Left colon (tissue), 2 donors: ENCODE measurements at regions not wholly inside any gene's neighbourhood (a gene's known extent, or its start where the extent isn't known, plus 50 kb on each side); places are given as distances from the start of the nearest gene placed in this dataset.

ENCODE experiments used
- ATAC-seq: fragments of 200-7000 bp; cut with Tn5 transposase; one replicate; pipeline ENCODE4 v1.9.1; 2020; ENCODE audit warnings: mild to moderate bottlenecking, moderate library complexity
- DNase-seq, 2 donors: peaks; one replicate each; pipeline ENCODE4 v3.0.0-alpha.2; 2020
- intact Hi-C, 2 donors: fragments of 100-400 bp; cut with DNase I in 1 of 2; cut with micrococcal nuclease in 1 of 2; formaldehyde crosslinking; loops; one replicate each; pipeline versions ENCODE4 v1.11.2 to v1.14.0; 2022; cut with DNase I, micrococcal nuclease
- donor health status: DM: no; HTN: no; CAD: no.
- donor health status: DM: yes; HTN: yes; CAD: no.

GRCh38 chr5:45017568-45017967, 208.8 kb downstream of the MRPS30 start:
- DNase-seq (no peak), ATAC-seq (no peak)
- intact Hi-C loops, result no loop called here

DNA sequence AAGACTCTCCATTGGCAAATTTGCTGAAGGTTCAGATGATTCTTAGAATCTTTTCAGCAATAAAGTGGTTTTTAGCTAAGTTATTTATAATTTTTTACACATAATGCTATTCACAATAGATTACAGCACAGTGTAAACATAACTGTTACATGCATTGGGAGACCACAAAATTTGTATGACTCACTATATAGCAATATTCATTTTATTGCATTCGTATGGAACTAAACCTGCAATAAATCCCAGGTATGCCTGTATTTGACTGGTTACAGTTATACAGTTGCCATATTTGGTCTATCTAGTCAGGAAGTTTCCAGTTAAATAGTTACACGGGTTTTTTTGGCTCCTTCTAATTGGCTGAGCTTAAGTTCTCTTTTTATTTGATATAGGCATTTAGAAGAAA, 220.8 kb downstream of the MRPS30 start:
- ATAC-seq (no peak), DNase-seq (no peak)
- intact Hi-C loops, result no loop called here

DNA sequence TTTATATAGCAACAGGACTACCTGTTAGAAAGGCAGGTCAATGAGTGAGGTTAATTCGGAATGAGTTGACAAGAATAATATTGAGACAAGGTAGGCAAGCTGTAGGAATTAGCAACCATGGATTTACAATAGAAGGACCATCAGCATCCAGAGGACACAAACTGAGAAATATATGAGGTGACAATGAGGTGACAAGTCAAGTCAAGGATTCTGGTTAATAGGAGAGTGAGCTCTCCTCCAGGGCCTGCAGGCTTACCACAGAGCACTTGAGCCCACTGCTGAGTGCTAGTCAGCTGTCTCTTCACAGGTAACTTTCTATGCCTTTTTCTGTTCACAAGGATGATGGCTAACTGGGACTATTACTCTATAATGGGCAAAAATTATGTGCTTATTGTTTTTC, 227.2 kb downstream of the MRPS30 start:
- ATAC-seq, result no peak
- DNase-seq, result no peak
- intact Hi-C loops, result no loop called here

GRCh38 chr5:45037927-45038326, 229.2 kb downstream of the MRPS30 start:
- DNase-seq, result no peak
- intact Hi-C loops, result no loop called here
- ATAC-seq, result no peak

- DNase-seq (no peak), ATAC-seq (peak; percentile 59)
- intact Hi-C loops, result no loop called here
Measured at GRCh38 chr5:45038366-45038987, 229.7 kb downstream of the MRPS30 start.

DNA sequence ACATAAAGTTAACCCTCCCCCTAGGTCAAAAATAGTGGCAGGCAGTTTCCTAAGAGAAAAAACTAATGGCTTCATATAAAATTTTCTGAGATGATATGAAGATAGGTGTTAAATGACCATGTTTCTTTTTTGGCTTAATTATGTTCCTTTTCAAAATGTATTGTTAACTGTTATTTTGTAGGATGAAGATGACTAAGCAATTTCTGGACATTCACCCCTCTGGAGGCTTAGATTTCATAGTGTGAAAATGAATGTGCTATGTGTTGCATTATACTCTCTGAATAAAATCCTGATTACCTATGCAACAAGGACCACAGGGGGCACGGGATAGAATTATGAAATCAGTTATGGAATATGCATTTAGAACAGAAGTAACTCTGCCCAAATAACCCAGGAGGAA, 233.5 kb downstream of the MRPS30 start:
- DNase-seq, result no peak
- ATAC-seq, result no peak
- intact Hi-C loops, result no loop called here

GRCh38 chr5:45057564-45057963, 248.8 kb downstream of the MRPS30 start:
- no peak for ATAC-seq
- intact Hi-C loops, result no loop called here
- no peak for DNase-seq

GRCh38 chr5:45060724-45061123, 252.0 kb downstream of the MRPS30 start:
- ATAC-seq (no peak), DNase-seq (no peak)
- intact Hi-C loops, result no loop called here

DNA sequence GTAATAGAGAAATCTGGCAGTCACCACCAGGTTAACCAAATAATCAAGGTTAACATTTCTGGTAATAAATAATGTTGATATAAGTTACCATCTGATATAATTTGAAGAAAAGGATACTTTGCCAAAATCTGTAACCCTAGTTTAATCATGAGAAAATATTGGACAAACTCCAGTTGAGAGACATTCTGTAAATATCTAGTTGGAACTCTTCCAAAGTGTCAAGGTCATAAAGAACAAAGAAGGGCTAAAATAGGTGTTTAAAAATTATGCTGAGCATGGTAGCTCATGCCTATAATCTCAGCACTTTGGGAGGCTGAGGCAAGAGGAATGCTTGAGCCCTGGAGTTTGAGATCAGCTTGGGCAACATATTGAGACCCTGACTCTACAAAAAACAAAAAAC, 253.3 kb downstream of the MRPS30 start:
- DNase-seq (no peak), ATAC-seq (no peak)
- intact Hi-C loops, result no loop called here

GRCh38 chr5:45081082-45081481, 272.3 kb downstream of the MRPS30 start:
- intact Hi-C loops, result no loop called here

GRCh38 chr5:45089870-45090269, 281.1 kb downstream of the MRPS30 start:
- DNase-seq (no peak), ATAC-seq (no peak)
- intact Hi-C loops, result no loop called here

More at GRCh38 chr5:45081082-45081481, 272.3 kb downstream of the MRPS30 start:
- DNase-seq (no peak), ATAC-seq (peak; percentile 63)

- intact Hi-C loops, result no loop called here
- DNase-seq, result no peak
- no peak for ATAC-seq
Measured at GRCh38 chr5:45093377-45093776, 284.6 kb downstream of the MRPS30 start.

- no peak for DNase-seq
- intact Hi-C loops, result no loop called here
- ATAC-seq, result peak; percentile 61
Measured at GRCh38 chr5:45094876-45095440, 286.2 kb downstream of the MRPS30 start.

DNA sequence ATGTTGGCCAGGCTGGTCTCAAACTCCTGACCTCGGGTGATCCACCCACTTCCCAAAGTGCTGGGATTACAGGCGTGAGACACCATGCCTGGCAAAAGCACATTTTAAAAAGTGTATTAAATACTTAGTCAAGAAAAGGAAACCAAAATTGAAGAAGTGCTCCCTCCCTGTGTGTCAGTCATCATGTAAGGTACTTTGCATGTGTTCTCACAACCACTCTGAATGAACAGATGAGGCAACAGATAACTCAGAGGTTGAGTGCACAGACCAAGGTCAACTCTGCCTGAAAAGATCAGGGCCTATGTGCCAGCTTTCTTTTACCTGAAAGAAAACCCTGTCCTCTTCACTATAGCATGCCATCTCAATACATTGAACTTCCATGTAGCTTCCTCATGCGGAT, 289.7 kb downstream of the MRPS30 start:
- ATAC-seq, result no peak
- intact Hi-C loops, result no loop called here
- no peak for DNase-seq

GRCh38 chr5:45101146-45101545, 292.4 kb downstream of the MRPS30 start:
- no peak for DNase-seq

GRCh38 chr5:45105491-45105994, 296.8 kb downstream of the MRPS30 start:
- DNase-seq (no peak), ATAC-seq (no peak)
- intact Hi-C loops, result no loop called here

More at GRCh38 chr5:45101146-45101545, 292.4 kb downstream of the MRPS30 start:
- intact Hi-C loops, result no loop called here
- no peak for ATAC-seq

DNA sequence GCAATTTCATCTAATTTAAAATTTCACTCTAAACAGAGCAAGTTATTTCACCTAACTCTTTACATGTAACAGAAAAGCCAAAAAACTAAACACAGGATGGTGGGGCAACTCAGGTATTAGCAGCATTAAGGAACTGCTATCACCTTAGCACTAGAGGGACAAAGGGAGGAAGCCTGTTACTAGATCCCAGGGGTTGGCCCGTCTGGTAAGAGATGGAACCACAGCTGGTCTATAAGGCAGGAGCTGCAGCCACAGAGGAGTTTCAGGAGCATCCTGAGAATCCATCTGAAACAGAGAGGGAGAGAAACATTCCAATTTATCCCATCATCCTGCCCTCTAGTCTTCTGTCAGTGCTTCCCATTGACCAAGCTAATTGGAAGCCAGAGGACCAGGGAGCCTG, 300.3 kb downstream of the MRPS30 start:
- intact Hi-C loops, result no loop called here

DNA sequence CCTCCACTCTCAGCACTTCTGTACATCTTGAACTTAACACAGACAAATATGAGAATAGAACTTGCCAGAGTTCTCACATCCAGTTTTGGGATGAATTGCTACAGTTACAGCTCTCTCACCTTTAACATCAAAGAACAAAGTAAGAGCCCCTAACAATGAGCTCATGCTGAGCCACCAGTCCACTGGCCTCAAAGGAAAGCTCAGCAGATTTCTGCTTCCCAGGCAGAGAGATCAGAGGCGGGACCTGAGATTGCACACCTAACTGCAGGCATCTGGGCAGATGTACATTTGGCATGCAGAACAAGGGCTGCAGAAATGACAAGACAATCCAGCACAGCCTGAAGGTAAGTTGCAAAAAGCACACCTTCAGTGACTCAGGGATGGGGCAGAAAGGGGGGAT, 300.9 kb downstream of the MRPS30 start:
- ATAC-seq, result no peak
- intact Hi-C loops, result no loop called here
- no peak for DNase-seq

More for the DNA sequence above, 300.3 kb downstream of the MRPS30 start:
- ATAC-seq (no peak), DNase-seq (no peak)

DNA sequence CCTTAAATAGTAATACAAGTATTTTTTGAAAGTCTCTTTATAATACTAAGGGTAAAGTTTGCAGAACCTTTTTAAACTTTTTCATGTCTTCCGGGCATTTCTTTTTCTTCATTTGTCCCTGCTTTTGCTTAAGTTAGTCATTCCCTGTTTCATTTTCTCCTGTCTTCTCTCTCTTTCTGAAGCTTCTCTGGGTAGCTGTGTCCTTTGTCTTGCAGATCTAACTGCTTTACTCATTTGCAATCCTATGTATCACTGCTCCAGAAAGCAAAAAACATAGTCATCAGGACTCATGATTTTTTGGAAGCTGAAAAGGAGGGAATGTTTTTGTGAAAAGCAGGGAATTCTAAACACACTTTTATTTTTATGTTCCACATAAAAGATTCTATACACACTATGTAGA, 301.7 kb downstream of the MRPS30 start:
- DNase-seq, result no peak
- no peak for ATAC-seq
- intact Hi-C loops, result no loop called here

GRCh38 chr5:45113726-45114125, 305.0 kb downstream of the MRPS30 start:
- intact Hi-C loops, result no loop called here

GRCh38 chr5:45132972-45133371, 324.2 kb downstream of the MRPS30 start:
- intact Hi-C loops, result no loop called here
- ATAC-seq (no peak), DNase-seq (no peak)

More at GRCh38 chr5:45113726-45114125, 305.0 kb downstream of the MRPS30 start:
- DNase-seq (no peak), ATAC-seq (no peak)
